ENCODE measurements at regions not wholly inside any gene's neighbourhood (a gene's known extent, or its start where the extent isn't known, plus 50 kb on each side); places are given as distances from the start of the nearest gene placed in this dataset.

DNA sequence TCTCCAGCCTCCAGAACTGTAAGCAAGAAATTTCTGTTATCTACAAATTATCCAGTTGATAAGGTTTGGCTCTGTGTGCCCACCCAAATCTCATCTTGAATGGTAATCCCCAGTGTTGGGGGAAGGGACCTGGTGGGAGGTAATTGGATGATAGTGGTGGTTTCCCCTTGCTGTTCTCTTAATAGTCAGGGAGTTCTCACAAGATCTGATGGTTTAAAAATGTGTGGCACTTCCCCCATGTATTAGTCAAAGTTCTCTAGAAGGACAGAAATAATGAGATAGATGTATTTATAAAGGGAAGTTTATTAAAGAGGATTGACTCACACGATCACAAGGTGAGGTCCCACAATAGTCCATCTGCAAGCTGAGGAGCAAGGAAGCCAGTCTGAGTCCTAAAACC is 56.2 kb upstream of the APBB1IP start:
- TF ChIP-seq, protein P1, sequence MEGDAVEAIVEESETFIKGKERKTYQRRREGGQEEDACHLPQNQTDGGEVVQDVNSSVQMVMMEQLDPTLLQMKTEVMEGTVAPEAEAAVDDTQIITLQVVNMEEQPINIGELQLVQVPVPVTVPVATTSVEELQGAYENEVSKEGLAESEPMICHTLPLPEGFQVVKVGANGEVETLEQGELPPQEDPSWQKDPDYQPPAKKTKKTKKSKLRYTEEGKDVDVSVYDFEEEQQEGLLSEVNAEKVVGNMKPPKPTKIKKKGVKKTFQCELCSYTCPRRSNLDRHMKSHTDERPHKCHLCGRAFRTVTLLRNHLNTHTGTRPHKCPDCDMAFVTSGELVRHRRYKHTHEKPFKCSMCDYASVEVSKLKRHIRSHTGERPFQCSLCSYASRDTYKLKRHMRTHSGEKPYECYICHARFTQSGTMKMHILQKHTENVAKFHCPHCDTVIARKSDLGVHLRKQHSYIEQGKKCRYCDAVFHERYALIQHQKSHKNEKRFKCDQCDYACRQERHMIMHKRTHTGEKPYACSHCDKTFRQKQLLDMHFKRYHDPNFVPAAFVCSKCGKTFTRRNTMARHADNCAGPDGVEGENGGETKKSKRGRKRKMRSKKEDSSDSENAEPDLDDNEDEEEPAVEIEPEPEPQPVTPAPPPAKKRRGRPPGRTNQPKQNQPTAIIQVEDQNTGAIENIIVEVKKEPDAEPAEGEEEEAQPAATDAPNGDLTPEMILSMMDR (IDR thresholded peaks at IDR 0.05; ENCODE audit: insufficient read depth, low read depth, low read length, missing control alignments), result no peak
- DNase-seq (ENCODE audit: low read depth), result no peak
- no peak overlapping the region for H3K4me3 ChIP-seq (ENCODE audit: low read length)

DNA sequence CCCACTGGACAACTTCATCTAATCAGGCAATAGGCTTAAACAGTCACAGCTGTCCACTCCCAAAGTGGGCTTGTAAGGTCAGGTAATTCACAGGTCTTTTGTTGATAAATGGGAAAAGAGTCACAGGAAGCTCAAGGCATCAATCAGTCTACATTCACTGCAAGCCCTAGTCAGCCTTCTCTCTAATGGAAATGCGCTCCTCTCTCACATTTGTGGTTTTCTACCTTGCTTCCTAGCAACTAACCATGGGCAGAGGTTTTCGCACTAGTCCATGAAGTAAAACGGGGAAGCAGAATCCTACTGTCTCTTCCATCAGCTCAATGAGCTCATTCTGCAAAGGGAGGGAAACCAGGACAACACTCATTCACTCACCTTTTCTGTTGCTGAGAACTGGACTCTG is 53.5 kb upstream of the APBB1IP start:
- no peak for DNase-seq (ENCODE audit: low read depth)
- TF ChIP-seq, protein P1 (IDR thresholded peaks at IDR 0.05; ENCODE audit: insufficient read depth, low read depth, low read length, missing control alignments), result no peak
- H3K4me3 ChIP-seq (ENCODE audit: low read length), result no peak overlapping the region

DNA sequence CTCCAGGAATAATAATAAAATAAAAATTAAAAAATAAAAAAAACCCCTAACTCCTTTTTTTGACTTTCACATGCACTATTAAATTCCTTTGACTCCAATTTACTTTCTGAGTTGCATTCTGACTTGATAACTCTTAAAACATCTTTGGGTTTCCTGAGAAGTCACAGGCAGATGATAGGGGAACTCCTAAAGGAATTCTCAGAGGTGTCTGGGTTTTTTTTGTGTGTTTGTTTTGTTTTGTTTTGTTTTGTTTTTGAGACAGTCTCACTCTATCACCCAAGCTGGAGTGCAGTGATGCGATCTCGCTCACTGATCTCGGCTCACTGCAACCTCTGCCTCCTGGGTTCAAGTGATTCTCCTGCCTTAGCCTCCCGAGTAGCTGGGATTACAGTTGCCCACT is 52.7 kb upstream of the APBB1IP start:
- no peak overlapping the region for H3K4me3 ChIP-seq (ENCODE audit: low read length)
- DNase-seq (ENCODE audit: low read depth), result no peak
- TF ChIP-seq, protein P1 (IDR thresholded peaks at IDR 0.05; ENCODE audit: insufficient read depth, low read depth, low read length, missing control alignments), result no peak

DNA sequence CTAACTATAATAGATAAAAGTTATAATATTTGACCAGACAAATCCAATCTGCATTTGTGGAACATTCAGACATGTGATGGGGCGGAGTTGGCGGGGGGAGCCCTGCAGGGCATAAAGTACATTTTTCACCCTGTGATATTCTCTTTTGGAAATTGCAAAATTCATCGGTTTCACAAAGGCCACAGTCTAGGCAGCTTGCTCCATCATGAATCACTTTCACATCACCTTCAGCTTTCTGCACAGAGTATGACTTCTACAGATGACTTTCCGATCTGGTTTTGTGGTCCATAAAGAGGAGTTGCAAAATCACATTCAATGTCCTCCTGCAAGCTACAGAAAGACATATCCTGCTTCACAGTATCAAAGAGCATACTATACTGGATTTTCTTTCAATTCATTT is 51.4 kb upstream of the APBB1IP start:
- TF ChIP-seq, protein P1 (IDR thresholded peaks at IDR 0.05; ENCODE audit: insufficient read depth, low read depth, low read length, missing control alignments), result no peak
- DNase-seq (ENCODE audit: low read depth), result no peak
- H3K4me3 ChIP-seq (ENCODE audit: low read length), result no peak overlapping the region

Measured in epithelial cell of esophagus (primary cell).